ENCODE measurements at regions not wholly inside any gene's neighbourhood (a gene's known extent, or its start where the extent isn't known, plus 50 kb on each side); places are given as distances from the start of the nearest gene placed in this dataset.

DNA sequence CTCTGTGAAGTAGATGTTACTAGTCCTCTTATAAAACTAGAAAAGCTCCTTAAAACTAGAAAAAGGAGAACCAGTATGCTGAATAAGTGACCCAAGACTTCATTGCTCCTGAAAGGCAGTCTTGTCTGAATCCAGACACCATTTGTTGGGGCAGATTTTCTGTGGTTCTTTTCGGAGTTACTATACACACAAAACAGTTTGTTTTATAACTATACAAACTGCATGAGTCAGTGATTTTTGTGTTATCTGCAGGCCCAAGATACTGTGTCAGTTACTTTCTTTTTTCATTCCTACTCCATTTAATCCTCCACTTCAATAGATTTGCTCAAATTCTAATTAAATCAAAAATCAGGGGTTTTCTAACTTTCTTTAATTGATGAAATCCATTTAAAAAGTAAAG, 244.6 kb downstream of the ARPP21 start:
- TF ChIP-seq CTCF (IDR thresholded peaks at IDR 0.05; ENCODE audit: control extremely low read depth in 1 of 3, insufficient read depth in 1 of 3, low read depth in 1 of 3, low read length in 3 of 3) (no peak), ATF3 (IDR thresholded peaks at IDR 0.05; ENCODE audit: insufficient read depth, low read depth, low read length) (no peak), POLR2A (IDR thresholded peaks at IDR 0.05; ENCODE audit: control extremely low read depth in 1 of 2, low read depth in 2 of 2, low read length in 2 of 2) (no peak), MAFK (IDR thresholded peaks at IDR 0.05; ENCODE audit: low read depth, low read length) (no peak), POLR2AphosphoS5 (IDR thresholded peaks at IDR 0.05; ENCODE audit: low read depth, low read length) (no peak)

Measured in H1 (cell line).